Activated naive CD4-positive, alpha-beta T cell (primary cell): ENCODE measurements at regions not wholly inside any gene's neighbourhood (a gene's known extent, or its start where the extent isn't known, plus 50 kb on each side); places are given as distances from the start of the nearest gene placed in this dataset.

Experiments used
- DNase-seq, 4 experiments: peaks; one replicate each; lab custom pipeline; 2025; lab: John Stamatoyannopoulos, UW

GRCh38 chr12:127681151-127681754, 585.7 kb upstream of the TMEM132C start:
- DNase-seq, result no peak

- DNase-seq, result no peak
Measured at GRCh38 chr12:127685491-127685890, 581.5 kb upstream of the TMEM132C start.

GRCh38 chr12:127685931-127686330, 581.0 kb upstream of the TMEM132C start:
- DNase-seq, result no peak

GRCh38 chr12:127687181-127687580, 579.8 kb upstream of the TMEM132C start:
- DNase-seq, result no peak

GRCh38 chr12:127688906-127689428, 578.0 kb upstream of the TMEM132C start:
- DNase-seq, result no peak

- DNase-seq, result no peak
Measured at GRCh38 chr12:127690161-127690560, 576.8 kb upstream of the TMEM132C start.

GRCh38 chr12:127696963-127697362, 570.0 kb upstream of the TMEM132C start:
- no peak for DNase-seq

- no peak for DNase-seq
Measured at GRCh38 chr12:127703026-127703425, 563.9 kb upstream of the TMEM132C start.

- DNase-seq, result no peak
Measured at GRCh38 chr12:127711108-127711507, 555.9 kb upstream of the TMEM132C start.

GRCh38 chr12:127712561-127712960, 554.4 kb upstream of the TMEM132C start:
- DNase-seq, result no peak

- DNase-seq, result no peak
Measured at GRCh38 chr12:127716166-127716565, 550.8 kb upstream of the TMEM132C start.

- no peak for DNase-seq
Measured at GRCh38 chr12:127717278-127717677, 549.7 kb upstream of the TMEM132C start.

- DNase-seq, result no peak
Measured at GRCh38 chr12:127720334-127720733, 546.6 kb upstream of the TMEM132C start.

- no peak for DNase-seq
Measured at GRCh38 chr12:127722611-127723010, 544.4 kb upstream of the TMEM132C start.

- no peak for DNase-seq
Measured at GRCh38 chr12:127723251-127723650, 543.7 kb upstream of the TMEM132C start.

- DNase-seq, result no peak
Measured at GRCh38 chr12:127726671-127727315, 540.2 kb upstream of the TMEM132C start.

- DNase-seq, result no peak
Measured at GRCh38 chr12:127728285-127728684, 538.7 kb upstream of the TMEM132C start.

- DNase-seq, result no peak
Measured at GRCh38 chr12:127728729-127729128, 538.2 kb upstream of the TMEM132C start.

- no peak for DNase-seq
Measured at GRCh38 chr12:127729381-127729780, 537.6 kb upstream of the TMEM132C start.

- no peak for DNase-seq
Measured at GRCh38 chr12:127731657-127732056, 535.3 kb upstream of the TMEM132C start.

- no peak for DNase-seq
Measured at GRCh38 chr12:127742231-127742630, 524.7 kb upstream of the TMEM132C start.

- no peak for DNase-seq
Measured at GRCh38 chr12:127745469-127746212, 521.3 kb upstream of the TMEM132C start.

GRCh38 chr12:127749416-127749815, 517.6 kb upstream of the TMEM132C start:
- no peak for DNase-seq
